A549 (cell line): ENCODE measurements at regions not wholly inside any gene's neighbourhood (a gene's known extent, or its start where the extent isn't known, plus 50 kb on each side); places are given as distances from the start of the nearest gene placed in this dataset.

Experiments used
- ATAC-seq, 2 experiments: fragments of 200-7000 bp in 1 of 2; fragments of >200 bp in 1 of 2; cut with Nextera tagmentation in 1 of 2; cut with Tn5 transposase in 1 of 2; 3 replicates each; pipeline versions ENCODE4 v1.8.0 to v1.9.1; 2018 to 2020; ENCODE audit warnings: mild to moderate bottlenecking in 1 of 2, moderate library complexity in 1 of 2
- CTCF ChIA-PET: fragments of 300-600 bp; sonication (Branson Sonifier 250); formaldehyde crosslinking; extraction: SDS; loops from one replicate; lab custom pipeline; 2021; ENCODE audit warnings: antibody characterized with exemption, inconsistent platforms; lab: Yijun Ruan, JAX
- POLR2A ChIA-PET: fragments of 350-600 bp; formaldehyde crosslinking; extraction: SDS; loops from one replicate; lab custom pipeline; 2021; ENCODE audit warnings: antibody characterized with exemption, inconsistent platforms; lab: Yijun Ruan, JAX
- DNase-seq, 2 experiments: peaks; one replicate each; pipeline versions ENCODE4 v3.0.0 to v3.0.0-alpha.2; 2011 to 2016; ENCODE audit warnings: low read depth in 1 of 2, low spot score in 1 of 2
- FAIRE-seq: peaks from 2 replicates; lab custom pipeline; 2011; peaks lifted over from hg19 to GRCh38; lab: Jason Lieb, UNC
- H3K27ac ChIP-seq, 2 experiments: fragments of >200 bp; sonication (Bioruptor Twin); formaldehyde crosslinking; 3 replicates each; pipeline ENCODE4 v1.5.1; 2016 to 2017
- H3K4me1 ChIP-seq: fragments of >200 bp; sonication (Bioruptor Twin); formaldehyde crosslinking; 3 replicates; pipeline ENCODE4 v1.6.1; 2016
- H3K4me2 ChIP-seq: fragments of >200 bp; sonication (Bioruptor Twin); formaldehyde crosslinking; 3 replicates; pipeline ENCODE4 v1.6.1; 2016
- H3K4me3 ChIP-seq: fragments of >200 bp; sonication (Bioruptor Twin); formaldehyde crosslinking; 3 replicates; pipeline ENCODE4 v1.5.1; 2016
- H3K9me3 ChIP-seq: fragments of >200 bp; sonication (Bioruptor Twin); formaldehyde crosslinking; 3 replicates; pipeline ENCODE4 v1.6.1; 2016
- KDM5A ChIP-seq: fragments of 200-600 bp; sonication (generic); IDR thresholded peaks from 2 replicates; pipeline ENCODE4 v1.6.1; 2016; ENCODE audit warnings: antibody characterized with exemption, mild to moderate bottlenecking
- WGBS: methylation state at CpG from one replicate; pipeline ENCODE4 v1.1.6; 2017; ENCODE audit errors: missing lambda C conversion rate; 5-methylcytosine and 5-hydroxymethylcytosine counted together
- small RNA-seq, 6 experiments: library from RNA; depleted of rRNA; stranded (forward); fragments of <200 nt; gene quantifications; one replicate each; pipeline ENCODE3, GENCODE V24; 2012

DNA sequence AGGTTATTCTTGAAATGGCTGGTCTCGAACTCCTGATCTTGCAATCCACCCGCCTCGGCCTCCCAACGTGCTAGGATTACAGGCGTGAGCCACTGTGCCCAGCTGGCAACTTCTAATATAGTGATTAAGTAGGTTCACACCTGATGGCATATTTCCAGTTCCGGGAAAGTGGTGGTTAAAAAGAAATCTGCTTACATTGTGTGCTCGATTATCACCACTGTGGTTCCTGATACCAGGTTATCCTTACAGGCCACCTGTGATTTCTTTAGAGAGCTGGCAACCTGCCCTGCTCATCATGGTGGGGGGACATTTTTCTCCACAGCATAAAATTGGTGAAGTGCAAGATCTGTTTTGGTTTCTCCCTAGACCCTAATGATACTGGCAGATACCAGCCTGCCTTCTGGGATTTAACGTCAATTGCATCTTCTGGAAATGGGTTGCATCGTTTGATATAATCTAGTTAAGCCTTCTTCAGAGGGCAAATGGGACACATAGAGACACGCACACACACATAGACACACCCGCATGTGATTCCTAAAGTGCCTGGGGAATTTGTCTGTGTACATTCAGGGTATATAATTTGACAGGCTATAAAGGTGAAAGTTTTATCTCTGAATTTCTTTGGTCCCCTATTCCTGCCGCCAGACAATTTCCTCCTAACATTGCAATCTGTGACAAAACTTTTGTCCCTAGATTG is 49.7 kb upstream of the CITED2 start:
- CTCF ChIA-PET: no interaction called here
- no peak for FAIRE-seq

More for the DNA sequence above, 49.7 kb upstream of the CITED2 start:
- no peak for TF ChIP-seq KDM5A
- H3K4me1 ChIP-seq: no peaks in the 10 kb centered on the region
- WGBS: 86% methylated on average over 12 of the region's 12 CpGs
- ATAC-seq (no peak), DNase-seq (no peak)
- no peak overlapping the region for H3K4me3 ChIP-seq
- H3K27ac ChIP-seq: no peak overlapping the region
- no peak overlapping the region for H3K4me2 ChIP-seq
- no peaks in the 10 kb centered on the region for H3K9me3 ChIP-seq
- POLR2A ChIA-PET: no interaction called here

Small RNA genes lying in the stretch of these regions (small RNA-seq; reads per million reads assigned to genes)
- 0 reads per million in 6 experiments for gene AL357080.1
- 0 reads per million in 6 experiments for gene MIR3668
- 0 reads per million in 6 experiments for gene MIR4465
- gene RN7SKP106: 0 reads per million in 6 experiments
- 0 to 2.4 (median 0) reads per million in 6 experiments for gene RNA5SP220
